NCI-H1092 (cell line): ENCODE measurements at regions not wholly inside any gene's neighbourhood (a gene's known extent, or its start where the extent isn't known, plus 50 kb on each side); places are given as distances from the start of the nearest gene placed in this dataset.
A peak's percentile ranks its signal among the peaks of the same experiment; 100 is the strongest.

Source experiments
- DNase-seq: peaks from one replicate; lab custom pipeline; 2025; lab: John Stamatoyannopoulos, UW

DNA sequence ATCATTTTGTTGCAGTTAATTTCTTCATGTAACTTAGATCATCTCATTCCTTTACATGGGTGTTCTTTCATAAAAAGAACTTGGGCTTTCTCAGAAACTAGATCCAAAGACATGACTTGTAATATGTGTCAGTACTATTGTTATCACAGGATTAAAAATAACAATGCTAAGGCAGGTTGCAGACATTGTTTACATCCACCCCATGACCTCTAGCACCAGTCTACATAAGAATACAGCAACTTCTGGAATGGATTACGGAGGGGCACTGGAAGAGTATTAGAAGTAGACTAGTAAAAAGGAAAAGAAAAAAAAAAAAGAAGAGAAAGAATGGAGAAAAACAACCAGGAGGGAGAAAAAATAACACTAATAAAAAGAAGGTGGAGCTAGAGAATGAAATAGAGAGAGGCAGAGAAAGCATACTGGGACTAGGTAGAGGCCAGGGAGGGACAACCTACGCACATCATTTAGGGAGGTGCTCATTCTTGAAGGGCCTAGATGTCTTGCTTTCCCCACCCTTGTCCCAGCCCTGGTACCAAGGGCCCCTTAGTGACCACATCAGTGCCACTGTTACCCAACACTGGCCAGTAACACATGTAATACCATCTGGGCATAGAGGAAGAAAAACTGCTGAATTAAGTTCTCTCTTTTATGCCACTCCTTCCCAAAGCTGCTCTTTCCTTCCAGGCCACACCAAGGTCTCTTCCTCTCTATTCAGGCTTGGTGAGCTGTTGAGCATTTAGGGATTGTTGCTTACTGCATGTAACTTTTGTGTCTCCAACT is 70.6 kb upstream of the KLF7 start:
- DNase-seq, result no peak

DNA sequence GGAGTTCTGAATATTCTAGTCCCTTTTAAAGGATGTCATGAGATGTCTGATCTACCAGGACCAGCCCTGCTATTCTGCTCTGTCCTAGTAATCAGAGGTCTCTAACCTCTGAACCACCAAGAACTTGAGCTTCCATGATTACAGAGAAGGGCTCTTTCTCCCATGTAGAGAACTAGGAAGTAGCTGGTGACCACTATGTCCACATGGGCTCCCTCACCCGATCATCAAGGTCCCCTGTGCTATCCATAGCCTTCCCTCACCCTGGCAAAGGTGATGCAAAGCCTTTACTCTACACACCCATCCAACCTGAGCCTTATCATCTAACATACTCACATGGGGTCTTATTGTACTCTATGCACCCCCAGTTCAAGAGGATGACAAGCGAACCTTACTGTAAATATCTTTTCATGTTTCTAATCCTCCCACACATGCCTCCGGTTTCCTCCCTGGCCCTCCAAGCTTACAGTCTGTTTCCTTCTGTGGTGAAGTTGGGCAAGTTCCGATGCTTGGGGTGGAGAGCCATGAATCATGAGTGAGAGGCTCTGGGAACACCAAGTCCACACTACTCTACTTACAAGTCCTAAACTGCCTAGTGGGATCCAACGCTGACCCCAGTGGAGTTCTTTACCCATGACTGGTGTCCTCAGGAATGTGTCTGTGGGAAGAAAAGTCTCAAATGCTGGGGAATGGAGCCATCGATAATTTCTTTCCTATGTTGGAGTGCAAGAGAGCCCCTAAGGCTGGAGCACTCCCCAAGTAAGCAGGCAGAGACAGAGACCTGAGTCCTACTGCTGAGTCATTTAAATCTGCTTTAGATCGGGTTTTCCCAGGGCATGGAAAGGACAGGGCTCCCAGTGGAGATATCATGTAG is 73.3 kb upstream of the KLF7 start:
- DNase-seq, result no peak

DNA sequence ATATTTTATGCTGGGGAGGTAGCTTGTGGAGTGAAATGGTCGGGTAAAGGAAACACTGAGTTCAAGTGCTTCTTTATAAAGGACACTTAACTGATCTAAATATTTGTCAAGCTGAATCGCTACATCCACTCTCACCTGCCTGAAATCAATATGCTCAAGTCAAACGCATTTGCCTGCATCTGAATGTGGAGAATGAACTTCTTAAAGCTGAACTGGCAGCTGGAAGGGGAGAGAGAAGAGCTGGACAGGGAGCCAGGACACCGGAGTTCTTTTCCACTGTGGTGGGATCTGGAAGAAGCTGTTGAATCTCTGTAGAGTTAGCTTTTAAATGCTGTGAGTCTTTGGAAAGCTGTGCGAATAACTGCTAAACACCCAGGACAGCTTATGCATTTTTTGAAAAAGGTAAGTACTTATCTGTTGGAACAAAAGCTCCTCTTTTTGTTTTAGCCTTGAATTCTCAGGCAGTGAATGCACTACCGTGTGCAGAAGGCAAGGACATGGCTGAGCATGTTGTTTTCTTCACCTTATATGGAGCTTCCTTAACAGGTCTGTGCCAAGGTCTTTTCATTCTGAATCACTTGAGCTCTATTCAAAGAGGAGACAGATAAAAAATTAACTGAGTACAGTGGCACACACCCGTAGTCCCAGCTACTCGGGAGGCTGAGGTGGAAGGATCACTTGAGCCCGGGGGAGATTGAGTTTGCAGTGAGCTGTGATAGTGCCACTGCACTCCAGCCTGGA is 74.2 kb upstream of the KLF7 start:
- DNase-seq, result no peak

DNA sequence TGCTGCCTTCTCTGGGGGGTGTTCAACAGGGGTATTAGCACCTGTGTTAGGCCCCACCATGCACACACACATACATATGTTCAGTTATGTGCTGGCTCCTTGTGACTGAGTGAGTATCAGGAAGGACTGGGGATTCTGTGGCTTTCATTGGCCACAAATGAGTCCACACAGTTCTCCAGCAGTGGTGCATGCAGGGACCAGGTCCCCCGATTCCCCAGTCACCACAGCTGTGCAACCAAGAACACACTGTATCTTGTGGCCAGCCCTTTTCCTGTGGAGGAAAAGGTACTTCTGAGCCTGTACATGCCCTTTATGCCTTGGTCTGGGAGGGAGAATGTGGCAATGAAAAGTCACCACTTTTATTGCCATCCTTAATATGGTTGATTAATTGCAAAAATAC is 74.9 kb upstream of the KLF7 start:
- no peak for DNase-seq

DNA sequence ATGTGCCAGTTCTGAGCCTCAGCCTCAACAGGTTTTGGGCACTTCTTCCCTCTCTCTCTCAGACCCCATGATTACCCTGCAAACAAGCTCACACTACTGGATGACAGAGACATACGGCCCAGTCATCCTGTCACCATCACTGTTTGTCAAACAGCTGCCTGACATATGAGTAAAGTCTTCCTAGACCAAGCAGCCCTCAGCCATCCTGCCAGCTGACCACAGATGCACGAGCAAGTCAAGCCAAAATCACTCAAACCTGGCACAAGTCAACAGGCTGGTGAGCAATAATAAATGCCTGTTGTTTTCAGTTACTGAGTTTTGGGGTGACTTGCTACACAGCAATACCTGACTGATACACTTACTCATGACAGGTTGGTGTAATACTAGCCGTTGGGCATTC is 75.5 kb upstream of the KLF7 start:
- DNase-seq, result no peak

DNA sequence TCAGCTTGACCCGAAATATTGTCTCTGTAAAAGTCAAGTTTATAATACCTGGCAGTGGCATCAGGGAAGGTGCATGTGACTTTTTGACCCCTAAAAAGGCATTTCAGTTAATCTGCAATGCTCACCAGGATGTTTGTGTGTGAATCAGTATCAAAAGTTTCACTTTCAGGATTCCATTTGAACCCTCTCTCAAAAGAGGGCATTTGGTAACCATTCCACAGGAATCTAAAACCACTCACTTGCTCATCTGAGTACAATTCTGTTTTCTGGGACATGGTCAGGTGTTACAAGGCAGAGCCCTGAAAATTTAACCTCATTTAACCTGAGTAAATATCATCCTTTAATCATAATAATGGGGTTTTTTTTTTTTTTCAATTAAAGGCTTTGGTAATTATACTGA is 77.9 kb upstream of the KLF7 start:
- no peak for DNase-seq

DNA sequence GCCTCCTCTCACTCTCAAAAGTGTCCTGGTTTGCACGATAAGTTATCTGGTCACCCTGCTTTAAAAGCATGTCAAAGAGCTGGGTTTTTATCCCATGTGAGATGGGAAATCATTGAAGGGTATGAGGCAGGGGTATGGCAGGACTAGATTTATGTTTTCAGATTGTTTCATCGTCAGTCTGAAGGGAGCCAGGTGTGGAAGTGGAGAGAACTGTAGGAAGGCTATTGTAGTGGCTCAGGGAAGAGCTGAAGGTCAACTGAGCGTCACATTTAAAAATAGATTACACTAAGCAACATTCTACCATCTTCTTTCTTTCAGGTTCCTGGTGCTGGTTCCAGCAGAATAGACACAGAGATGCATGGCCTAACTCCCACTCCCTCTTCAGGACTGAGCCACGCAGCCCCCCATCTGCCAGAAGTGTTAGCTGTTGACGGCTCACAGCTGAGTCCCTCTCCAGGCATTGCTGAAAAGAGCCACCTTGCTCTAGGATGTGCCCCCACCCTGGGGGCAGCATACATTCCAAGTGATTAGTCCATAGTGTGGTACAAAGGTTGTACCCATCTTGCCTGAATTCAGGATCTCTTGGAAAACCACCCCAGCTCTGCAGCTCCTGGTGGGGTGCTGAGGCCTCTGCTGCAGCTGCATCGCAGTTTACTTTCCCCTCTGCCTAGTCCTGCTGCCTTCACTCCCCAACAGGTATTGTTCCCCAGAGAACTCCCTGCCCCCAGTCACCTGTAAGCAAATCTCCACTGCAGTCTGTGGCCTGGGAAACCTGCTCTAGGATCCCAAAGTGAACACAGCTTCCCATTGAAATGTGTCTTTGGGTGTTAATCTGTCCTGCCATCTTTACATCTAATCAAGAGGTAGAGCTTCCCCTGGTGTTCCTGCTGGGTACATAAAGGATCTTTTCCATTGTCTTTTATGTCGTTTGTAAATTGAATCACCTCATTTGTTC is 79.5 kb upstream of the KLF7 start:
- DNase-seq, result no peak

DNA sequence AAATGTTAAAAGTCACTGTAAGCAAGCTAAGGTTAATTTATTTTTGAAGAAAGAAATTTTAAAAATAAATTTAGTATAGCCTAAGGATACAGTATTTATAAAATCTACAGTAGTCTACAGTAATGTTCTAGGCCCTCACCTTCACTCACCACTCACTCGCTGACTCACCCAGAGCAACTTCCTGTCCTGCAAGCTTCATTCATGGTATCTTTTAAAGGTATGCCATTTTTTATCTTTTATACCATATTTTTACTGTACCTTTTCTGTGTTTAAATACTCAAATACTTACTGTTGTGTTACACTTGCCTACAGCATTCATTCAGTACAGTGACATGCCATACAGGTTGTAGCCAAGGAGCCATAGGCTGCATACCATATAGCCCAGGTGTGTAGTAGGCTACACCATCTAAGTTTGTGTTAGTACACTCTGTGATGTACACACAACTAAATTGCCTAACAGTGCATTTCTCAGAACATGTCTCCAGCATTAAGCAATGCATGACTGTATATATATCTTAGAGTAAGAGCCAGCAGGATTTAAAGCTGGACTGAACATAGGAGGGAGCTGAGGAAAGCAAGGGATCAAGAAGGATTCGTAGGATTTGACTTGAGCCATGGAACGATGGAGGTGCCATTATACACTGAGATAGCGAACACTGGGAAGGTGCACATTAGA is 83.1 kb upstream of the KLF7 start:
- DNase-seq, result no peak

DNA sequence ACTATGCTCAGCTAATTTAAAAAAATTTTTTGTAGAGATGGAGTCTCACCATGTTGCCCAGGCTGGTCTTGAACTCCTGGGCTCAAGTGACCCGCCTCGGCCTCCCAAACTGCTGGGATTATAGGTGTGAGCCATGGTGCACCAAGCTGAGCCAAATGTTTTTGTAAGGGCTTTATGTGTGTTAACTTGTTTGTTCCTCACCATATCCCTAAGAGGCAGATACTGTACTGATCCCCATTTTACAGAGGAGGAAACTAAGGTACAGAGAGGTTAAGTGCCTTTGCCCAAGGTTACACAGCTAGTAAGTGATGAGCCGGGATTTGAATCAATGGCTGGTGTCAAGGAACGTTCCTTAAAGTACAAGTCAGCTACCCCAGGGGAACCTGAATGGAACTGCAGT is 85.3 kb upstream of the KLF7 start:
- no peak for DNase-seq

DNA sequence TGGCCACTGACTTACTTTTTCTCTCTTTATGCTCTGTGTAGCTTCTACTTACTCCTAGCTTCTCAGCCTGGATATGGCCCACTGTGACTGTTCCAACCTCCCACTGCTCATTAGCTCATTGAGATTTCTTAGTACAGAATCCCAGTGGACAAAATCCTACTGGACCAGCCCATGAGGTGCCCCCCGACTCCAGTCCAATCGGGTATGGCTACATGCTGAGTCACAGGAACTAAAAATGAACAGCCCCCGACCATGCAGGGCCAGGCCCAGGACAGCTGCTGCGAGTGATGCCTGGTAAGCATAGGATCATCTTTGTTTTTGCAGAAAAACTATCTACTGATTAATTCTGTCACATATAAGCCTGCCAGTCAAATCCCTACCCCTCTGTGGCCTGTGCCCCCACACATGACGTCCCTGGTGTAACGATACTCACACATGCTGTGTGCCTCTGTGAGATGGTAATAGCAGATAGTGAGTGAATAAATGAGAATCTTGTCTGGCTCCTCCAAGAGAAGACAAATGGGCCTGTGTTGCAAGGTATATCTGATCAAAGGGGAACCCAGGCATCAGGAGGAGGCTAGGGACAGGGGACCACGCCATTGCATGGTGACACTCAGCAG is 85.9 kb upstream of the KLF7 start:
- DNase-seq, result no peak

DNA sequence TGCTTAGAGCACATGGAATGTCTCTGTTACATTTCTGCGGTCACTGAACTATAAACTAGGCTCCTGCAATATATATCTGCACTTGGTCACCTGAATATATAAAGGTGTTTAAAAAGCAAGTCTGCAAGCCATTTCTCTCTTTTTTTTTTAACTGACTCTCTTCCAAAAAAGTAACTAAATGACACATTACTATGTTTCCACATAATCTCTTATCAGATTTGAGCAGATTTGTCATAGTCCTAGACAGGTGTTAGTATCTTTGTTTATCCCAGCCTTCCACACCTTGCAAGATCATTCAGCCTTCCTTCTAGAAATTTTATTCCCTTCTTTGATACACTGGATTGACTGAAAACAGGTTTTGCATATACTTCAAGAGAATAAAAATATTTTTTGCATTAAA is 86.7 kb upstream of the KLF7 start:
- DNase-seq, result no peak

DNA sequence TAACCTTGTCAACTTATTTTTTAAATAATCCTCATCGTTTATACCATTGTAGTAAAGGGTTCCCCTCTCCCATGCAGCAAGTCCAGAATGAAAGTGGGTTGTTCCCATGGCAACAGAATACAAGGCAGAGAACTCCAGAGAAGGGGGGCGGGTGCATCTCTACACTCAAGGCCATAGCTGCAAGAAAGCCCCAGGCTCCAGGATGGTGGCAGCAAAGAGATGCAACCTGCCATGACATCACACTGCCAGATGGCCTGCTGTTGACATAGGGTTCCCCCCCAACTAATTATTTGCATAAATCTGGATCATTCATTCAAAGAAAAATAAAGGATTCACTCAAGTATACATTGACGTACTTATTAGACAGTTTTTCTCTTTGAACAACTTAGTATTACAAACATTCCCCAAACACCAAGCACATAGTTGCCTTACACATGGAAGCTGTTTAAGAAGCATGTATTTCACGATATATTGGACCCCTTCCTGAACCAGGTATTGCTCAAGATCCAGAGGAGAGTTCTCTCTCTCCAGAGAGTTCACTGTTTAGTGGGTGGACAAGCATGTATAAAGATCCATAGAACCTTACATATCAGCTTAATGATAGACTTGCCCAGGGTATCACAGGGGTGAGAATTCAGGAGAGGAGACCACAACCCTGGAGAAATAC is 87.4 kb upstream of the KLF7 start:
- DNase-seq, result peak; percentile 43

DNA sequence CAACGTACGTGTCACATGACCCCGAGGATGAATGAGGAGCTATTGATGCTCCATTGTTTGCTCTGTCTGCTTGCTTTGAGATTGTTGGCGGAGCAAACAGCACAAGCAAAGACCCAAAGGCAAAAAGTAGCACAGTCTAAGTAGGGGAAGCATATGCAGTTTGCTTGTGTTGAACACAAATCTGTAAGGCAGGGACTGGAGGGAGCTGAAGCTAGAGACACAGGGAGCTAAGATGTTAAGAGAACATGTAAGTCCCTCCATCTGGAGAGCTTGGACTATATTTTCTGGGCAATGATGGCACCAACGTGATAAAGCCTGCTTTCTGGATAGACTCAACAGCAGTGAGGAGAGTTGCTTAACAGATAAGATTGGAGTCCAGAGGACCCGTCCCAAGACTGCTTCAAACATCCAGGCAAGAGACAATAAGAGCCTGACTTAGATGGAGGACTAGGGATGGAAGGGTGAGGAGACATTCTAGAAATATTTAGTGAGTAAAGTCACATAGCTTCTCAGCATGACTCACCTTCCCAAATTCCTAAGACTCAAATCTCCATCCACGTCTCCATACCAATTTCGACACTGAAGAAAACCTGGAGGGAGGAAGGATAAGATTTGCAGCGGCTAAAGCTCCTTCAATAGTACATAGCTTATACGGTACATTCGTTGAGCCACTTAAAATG is 88.1 kb upstream of the KLF7 start:
- no peak for DNase-seq

DNA sequence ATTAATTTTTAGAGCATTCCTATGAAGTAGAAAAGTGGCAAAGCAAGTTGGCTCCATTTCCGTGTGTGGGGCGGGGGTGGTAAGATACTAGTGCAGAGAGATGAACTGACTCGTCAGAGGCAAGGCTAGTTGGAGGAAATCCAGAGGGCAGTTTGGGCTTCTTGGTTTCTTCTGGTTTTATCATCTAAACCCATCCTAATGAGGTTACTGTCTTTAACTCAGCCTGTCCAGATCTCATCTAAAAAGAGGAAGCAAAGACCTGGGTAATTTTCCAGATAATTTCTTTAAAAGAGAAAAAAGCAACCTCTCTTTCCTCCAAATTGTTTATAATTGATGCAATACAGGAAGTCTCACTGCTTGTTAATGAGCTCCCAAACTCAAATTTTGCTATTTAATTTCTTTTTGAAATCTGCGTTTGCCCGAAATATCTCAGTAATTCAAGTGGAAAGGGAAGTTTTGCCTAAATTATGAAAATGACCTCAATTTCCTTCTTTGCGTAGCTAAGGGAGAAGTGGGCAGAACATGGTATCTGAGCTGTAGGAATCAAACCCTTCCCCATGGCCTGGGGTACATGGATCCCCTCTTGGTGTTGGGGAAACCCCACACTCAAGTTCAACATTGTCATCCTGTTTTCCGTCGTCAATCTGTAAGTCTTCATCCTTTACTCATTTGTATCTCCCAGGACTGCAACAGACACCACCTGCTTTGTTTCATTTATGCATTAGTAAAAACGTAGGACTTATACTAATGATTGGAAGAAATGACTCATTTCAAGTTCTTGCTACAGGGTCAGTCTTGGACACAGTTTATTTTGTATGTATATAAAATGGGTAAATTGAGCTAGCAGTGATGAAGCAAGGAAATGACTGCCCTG is 89.1 kb upstream of the KLF7 start:
- DNase-seq, result no peak

DNA sequence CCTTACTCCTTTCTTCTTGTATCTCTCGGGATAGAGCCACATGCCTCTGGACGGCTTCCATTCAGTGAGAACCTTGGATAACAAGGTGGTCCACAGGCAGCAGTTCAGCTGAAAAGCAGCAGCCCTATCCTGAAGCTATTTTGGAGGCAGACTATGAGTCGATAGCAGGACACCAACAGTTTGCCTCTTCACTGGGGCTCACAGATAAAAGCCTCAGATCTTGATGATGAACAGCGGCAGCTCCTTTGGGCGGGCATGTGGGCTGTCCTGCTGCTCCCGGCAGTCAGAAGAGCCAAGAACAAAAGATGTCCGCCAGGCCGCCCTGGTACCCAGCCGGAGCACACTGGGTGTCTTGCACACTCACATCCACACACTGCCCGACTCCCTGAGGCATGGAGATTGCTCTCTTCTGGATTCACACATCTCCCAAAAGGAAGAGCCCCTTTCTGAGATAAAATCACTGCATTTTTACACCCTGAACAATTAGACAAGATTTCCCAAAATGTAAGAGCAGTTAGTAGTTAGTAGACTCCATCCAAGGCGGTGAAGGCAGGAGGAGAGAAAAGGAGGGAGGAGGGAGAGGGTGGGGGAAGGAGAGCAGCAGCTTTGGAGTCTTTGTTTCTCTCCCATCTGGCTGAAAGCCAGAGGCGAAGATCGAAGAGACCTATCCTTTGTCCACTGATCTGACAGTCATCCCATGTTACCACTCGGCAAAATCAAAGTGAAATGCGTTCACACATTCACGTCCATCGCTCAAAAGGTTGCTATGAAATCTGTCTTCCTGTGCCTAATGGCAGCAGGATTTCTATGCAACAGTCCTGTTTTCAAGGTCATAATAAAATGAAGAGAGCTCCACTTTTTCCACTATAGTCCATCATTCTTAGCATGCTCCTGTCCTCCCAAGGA is 90.1 kb upstream of the KLF7 start:
- DNase-seq, result no peak

DNA sequence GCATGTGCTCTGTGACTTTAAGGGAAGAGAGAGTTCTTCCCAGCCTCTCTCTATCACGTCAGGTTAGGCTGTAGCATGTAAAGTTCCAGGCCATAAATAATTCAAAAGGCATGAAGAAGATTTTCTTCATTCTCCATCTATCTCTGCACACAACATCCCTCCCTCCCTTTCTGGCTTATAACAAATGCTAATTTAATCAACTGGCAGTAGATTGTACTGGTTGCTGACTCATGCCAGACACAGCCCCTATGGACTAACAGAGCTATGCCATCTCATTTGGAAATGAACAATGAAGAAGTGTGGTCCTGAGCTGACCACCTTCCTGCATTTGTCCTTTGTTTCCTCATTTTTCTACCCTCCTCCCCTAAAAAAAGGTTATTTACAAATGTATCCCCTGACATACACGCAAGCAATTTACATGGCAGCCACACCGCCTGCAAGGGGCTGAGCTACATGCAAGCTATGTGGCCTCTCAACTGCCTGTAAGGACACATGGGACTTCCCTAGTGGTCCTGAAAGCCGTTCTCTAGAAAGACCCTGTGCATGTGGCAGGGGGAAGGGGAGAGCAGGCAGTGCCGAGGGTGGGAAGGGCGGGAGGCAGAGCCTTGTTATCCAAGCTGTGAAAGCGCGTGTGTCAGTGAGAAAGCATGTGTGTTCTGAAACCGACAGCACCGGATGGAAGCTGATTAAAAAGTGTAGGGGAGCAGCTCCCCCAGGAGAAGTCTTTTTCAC is 90.9 kb upstream of the KLF7 start:
- no peak for DNase-seq
